H1 (cell line): ENCODE measurements at regions not wholly inside any gene's neighbourhood (a gene's known extent, or its start where the extent isn't known, plus 50 kb on each side); places are given as distances from the start of the nearest gene placed in this dataset.

Experiments
- CTCF ChIA-PET: fragments of 300-600 bp; sonication (Branson Sonifier 250); formaldehyde crosslinking; loops from one replicate; lab custom pipeline; 2021; ENCODE audit not compliant: partially characterized antibody; lab: Charles Lee
- POLR2A ChIA-PET: fragments of 300-600 bp; sonication (Branson Sonifier 250); formaldehyde crosslinking; loops from one replicate; lab custom pipeline; 2021; ENCODE audit warnings: inconsistent platforms; ENCODE audit not compliant: partially characterized antibody; lab: Charles Lee
- DNase-seq, 2 experiments: peaks; one replicate each; pipeline versions ENCODE4 v3.0.0 to v3.0.0-alpha.2; 2010 to 2022; ENCODE audit warnings: low spot score in 2 of 2, low read depth in 1 of 2, mixed read lengths in 1 of 2
- FAIRE-seq: peaks from 2 replicates; lab custom pipeline; 2011; peaks lifted over from hg19 to GRCh38; lab: Jason Lieb, UNC
- H2AFZ ChIP-seq: 2 replicates; pipeline ENCODE4 v1.8.1; 2012; ENCODE audit warnings: low read length, inconsistent platforms
- H2AK5ac ChIP-seq: 2 replicates; pipeline ENCODE4 v1.6.1; 2013; ENCODE audit warnings: low read depth, low read length
- H2BK120ac ChIP-seq: replicated peaks from 2 replicates; pipeline ENCODE3; 2013; ENCODE audit warnings: low read depth, low read length, inconsistent platforms
- H2BK12ac ChIP-seq: 2 replicates; pipeline ENCODE4 v1.6.1; 2013; ENCODE audit warnings: low read depth, low read length
- H2BK15ac ChIP-seq: 2 replicates; pipeline ENCODE4 v1.6.1; 2013; ENCODE audit warnings: low read length
- H2BK20ac ChIP-seq: 2 replicates; pipeline ENCODE4 v1.6.1; 2013; ENCODE audit warnings: low read length
- H2BK5ac ChIP-seq: 2 replicates; pipeline ENCODE4 v1.6.1; 2013; ENCODE audit warnings: low read depth, low read length
- H3K14ac ChIP-seq: 2 replicates; pipeline ENCODE4 v1.6.1; 2013; ENCODE audit warnings: inconsistent platforms; ENCODE audit not compliant: insufficient read length
- H3K18ac ChIP-seq: 2 replicates; pipeline ENCODE4 v1.6.1; 2013; ENCODE audit warnings: low read length; ENCODE audit errors: extremely low read depth
- H3K23ac ChIP-seq: 2 replicates; pipeline ENCODE4 v1.6.1; 2013; ENCODE audit warnings: inconsistent platforms; ENCODE audit not compliant: insufficient read length
- H3K23me2 ChIP-seq: 2 replicates; pipeline ENCODE4 v1.6.1; 2013; ENCODE audit warnings: low read depth, low read length
- H3K27ac ChIP-seq: 2 replicates; pipeline ENCODE4 v1.6.1; 2011; ENCODE audit warnings: low read depth, low read length, inconsistent platforms
- H3K27me3 ChIP-seq, 4 experiments: replicated peaks in 1 of 4; 1 replicate in 1 of 4; 2 replicates in 3 of 4; pipeline versions ENCODE4 v1.6.1 to v1.8.1; 2011 to 2013; ENCODE audit warnings: low read length in 3 of 4, mild to moderate bottlenecking in 3 of 4, inconsistent platforms in 2 of 4, mixed read lengths in 2 of 4, moderate library complexity in 1 of 4; ENCODE audit not compliant: control insufficient read depth in 3 of 4, insufficient read depth in 3 of 4; ENCODE audit errors: extremely low read depth in 1 of 4
- H3K36me3 ChIP-seq, 4 experiments: 2 replicates each; pipeline versions ENCODE4 v1.6.1 to v1.8.1; 2011 to 2013; ENCODE audit warnings: mild to moderate bottlenecking in 4 of 4, low read length in 3 of 4, moderate library complexity in 2 of 4, control low read depth in 1 of 4, inconsistent platforms in 1 of 4; ENCODE audit not compliant: insufficient read depth in 4 of 4, control insufficient read depth in 2 of 4
- H3K4ac ChIP-seq: replicated peaks from 2 replicates; pipeline ENCODE3; 2013; ENCODE audit warnings: low read length, low read depth, mixed read lengths, inconsistent platforms; ENCODE audit not compliant: insufficient read length
- H3K4me1 ChIP-seq, 4 experiments: replicated peaks in 1 of 4; 1 replicate in 1 of 4; 2 replicates in 3 of 4; pipeline versions ENCODE4 v1.6.1 to v1.8.1; 2011 to 2013; ENCODE audit warnings: low read length in 3 of 4, inconsistent platforms in 2 of 4, mixed read lengths in 1 of 4; ENCODE audit not compliant: insufficient read depth in 4 of 4, control insufficient read depth in 3 of 4
- H3K4me2 ChIP-seq, 2 experiments: 2 replicates each; pipeline versions ENCODE4 v1.6.1 to v1.8.1; 2011 to 2013; ENCODE audit warnings: low read depth in 2 of 2, low read length in 2 of 2, control low read depth in 1 of 2, inconsistent platforms in 1 of 2, mild to moderate bottlenecking in 1 of 2; ENCODE audit not compliant: insufficient read depth in 1 of 2
- H3K4me3 ChIP-seq, 4 experiments: fragments of 200-600, 300-600 bp in 1 of 4; sonication (generic), shearing (Covaris generic), sonication (Bioruptor Twin) in 1 of 4; 2 replicates each; pipeline versions ENCODE4 v1.5.1 to v1.8.1; 2011 to 2016; ENCODE audit warnings: low read length in 4 of 4, low read depth in 3 of 4, control low read depth in 2 of 4, inconsistent platforms in 2 of 4, mild to moderate bottlenecking in 2 of 4, mixed read lengths in 1 of 4, moderate library complexity in 1 of 4; ENCODE audit not compliant: insufficient read depth in 2 of 4; ENCODE audit errors: extremely low read depth in 1 of 4
- H3K56ac ChIP-seq: replicated peaks from 2 replicates; pipeline ENCODE3; 2013; ENCODE audit warnings: low read depth, mild to moderate bottlenecking, mixed read lengths, low read length, inconsistent platforms; ENCODE audit not compliant: insufficient read length
- H3K79me1 ChIP-seq: 2 replicates; pipeline ENCODE4 v1.6.1; 2013; ENCODE audit warnings: low read depth, low read length, control low read depth
- H3K79me2 ChIP-seq, 2 experiments: 2 replicates each; pipeline versions ENCODE4 v1.6.1 to v1.8.1; 2012 to 2013; ENCODE audit warnings: low read length in 2 of 2, mild to moderate bottlenecking in 2 of 2, inconsistent platforms in 1 of 2; ENCODE audit not compliant: insufficient read depth in 2 of 2, control insufficient read depth in 1 of 2
- H3K9ac ChIP-seq, 4 experiments: replicated peaks in 1 of 4; 1 replicate in 1 of 4; 2 replicates in 3 of 4; pipeline versions ENCODE4 v1.6.1 to v1.8.1; 2011 to 2013; ENCODE audit warnings: low read depth in 3 of 4, low read length in 3 of 4, control low read depth in 2 of 4, mild to moderate bottlenecking in 2 of 4, moderate library complexity in 2 of 4, inconsistent platforms in 1 of 4; ENCODE audit errors: extremely low read depth in 1 of 4
- H3K9me3 ChIP-seq, 2 experiments: 2 replicates each; pipeline versions ENCODE4 v1.6.1 to v1.8.1; 2012 to 2013; ENCODE audit warnings: mild to moderate bottlenecking in 2 of 2, moderate library complexity in 2 of 2, control low read depth in 1 of 2, inconsistent platforms in 1 of 2, low read depth in 1 of 2, low read length in 1 of 2, mixed read lengths in 1 of 2; ENCODE audit not compliant: insufficient read depth in 2 of 2
- H4K20me1 ChIP-seq, 2 experiments: replicated peaks in 1 of 2; 2 replicates each; pipeline versions ENCODE3 to v1.8.1; 2011 to 2013; ENCODE audit warnings: inconsistent platforms in 2 of 2, low read length in 2 of 2, mild to moderate bottlenecking in 1 of 2; ENCODE audit not compliant: insufficient read depth in 2 of 2, control insufficient read depth in 1 of 2
- H4K5ac ChIP-seq: 2 replicates; pipeline ENCODE4 v1.6.1; 2013; ENCODE audit warnings: low read length, low read depth, mixed read lengths, inconsistent platforms; ENCODE audit not compliant: insufficient read length
- H4K8ac ChIP-seq: 2 replicates; pipeline ENCODE4 v1.8.0; 2013; ENCODE audit warnings: mild to moderate bottlenecking, moderate library complexity, low read length, inconsistent platforms; ENCODE audit not compliant: insufficient read depth; ENCODE audit errors: extremely low read depth
- H4K91ac ChIP-seq: replicated peaks from 2 replicates; pipeline ENCODE3; 2013; ENCODE audit warnings: low read length, mixed read lengths, inconsistent platforms; ENCODE audit not compliant: insufficient read length
- POU5F1 ChIP-seq: IDR thresholded peaks from 2 replicates; pipeline ENCODE4 v1.6.1; 2011; ENCODE audit warnings: low read depth, mild to moderate bottlenecking, low read length, moderate library complexity
- RBBP5 ChIP-seq: IDR thresholded peaks from 2 replicates; pipeline ENCODE4 v1.7.1; 2012; ENCODE audit warnings: low read depth, mild to moderate bottlenecking, inconsistent platforms, low read length, moderate library complexity, borderline replicate concordance
- TCF12 ChIP-seq: IDR thresholded peaks from 2 replicates; pipeline ENCODE4 v1.6.1; 2011; ENCODE audit warnings: low read depth, mild to moderate bottlenecking, low read length
- WGBS, 2 experiments: shearing (Covaris generic) in 1 of 2; methylation state at CpG; one replicate each; pipeline versions ENCODE4 v1.1.6 to v1.1.7; 2013 to 2015; ENCODE audit warnings: low lambda C conversion rate in 2 of 2, mixed read lengths in 2 of 2, inconsistent platforms in 1 of 2, low coverage in 1 of 2, missing lambda C conversion rate in 1 of 2; ENCODE audit not compliant: insufficient replicate concordance in 2 of 2, insufficient coverage in 1 of 2, insufficient read length in 1 of 2; ENCODE audit errors: extremely low coverage in 1 of 2, missing lambda C conversion rate in 1 of 2; 5-methylcytosine and 5-hydroxymethylcytosine counted together

DNA sequence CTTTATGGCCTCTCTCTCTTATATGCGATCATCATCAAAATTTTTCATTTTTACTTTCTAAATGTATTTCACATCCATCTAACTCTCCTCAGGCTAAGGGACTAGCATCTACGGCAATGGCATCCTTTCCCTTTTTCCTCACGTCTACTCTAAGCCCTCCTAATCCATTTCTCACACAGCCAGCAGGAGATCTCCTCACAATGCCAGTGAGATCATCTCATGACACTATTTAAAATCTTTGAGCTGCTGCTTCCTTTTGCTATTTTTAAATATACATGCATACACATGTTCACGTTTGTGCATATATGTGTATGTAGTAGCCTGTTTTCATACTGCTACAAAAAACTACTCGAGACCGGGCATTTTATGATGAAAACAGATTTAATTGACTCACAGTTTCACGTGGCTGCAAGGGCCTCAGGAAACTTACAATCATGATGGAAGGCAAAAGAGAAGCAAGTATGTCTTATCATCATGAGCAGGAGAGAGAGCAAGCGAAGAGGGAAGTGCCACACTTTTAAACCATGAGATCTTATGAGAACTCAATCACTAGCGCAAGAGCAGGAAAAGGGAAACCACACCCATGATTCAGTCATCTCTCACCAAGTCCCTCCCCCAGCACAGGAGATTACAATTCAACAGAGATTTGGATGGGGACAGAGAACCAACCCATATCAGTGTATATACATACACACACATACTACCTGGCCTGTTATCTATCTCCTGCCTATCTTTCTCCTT, 599.2 kb upstream of the ROBO1 start:
- Histone ChIP-seq H3K14ac (no peak overlapping the region), H2BK12ac (no peak overlapping the region; the same call in 1 of the 2 replicates), H3K9me3 (no peaks in the 10 kb centered on the region), H3K4me2 (no peak overlapping the region), H2BK15ac (no peak overlapping the region), H3K23ac (no peak overlapping the region), H2BK20ac (no peak overlapping the region), H3K36me3 (no peaks in the 10 kb centered on the region), H2AFZ (peak overlapping the region; percentile 12), H3K4me1 (no peaks in the 10 kb centered on the region), H3K79me1 (no peaks in the 10 kb centered on the region), H3K56ac (no peak overlapping the region), H3K27me3 (no peaks in the 10 kb centered on the region), H4K20me1 (no peaks in the 10 kb centered on the region), H4K91ac (no peak overlapping the region), H2BK5ac (no peak overlapping the region), H2BK120ac (no peak overlapping the region), H4K8ac (no peak overlapping the region), H3K4ac (no peak overlapping the region), H3K9ac (no peak overlapping the region), H3K23me2 (no peaks in the 10 kb centered on the region), H4K5ac (no peak overlapping the region), H3K27ac (no peak overlapping the region), H3K79me2 (no peaks in the 10 kb centered on the region), H3K4me3 (no peak overlapping the region), H2AK5ac (no peak overlapping the region), H3K18ac (no peak overlapping the region)
- TF ChIP-seq POU5F1 (no peak), TCF12 (no peak), RBBP5 (no peak)
- CTCF ChIA-PET: no interaction called here
- POLR2A ChIA-PET: no interaction called here
- FAIRE-seq (no peak), DNase-seq (no peak)
- 90% methylated on average over 9 of the region's 9 CpGs; no CpG with 5 or more reads in 1 of the 2 experiments for WGBS, 2 experiments
